ENCODE measurements at regions not wholly inside any gene's neighbourhood (a gene's known extent, or its start where the extent isn't known, plus 50 kb on each side); places are given as distances from the start of the nearest gene placed in this dataset.

DNA sequence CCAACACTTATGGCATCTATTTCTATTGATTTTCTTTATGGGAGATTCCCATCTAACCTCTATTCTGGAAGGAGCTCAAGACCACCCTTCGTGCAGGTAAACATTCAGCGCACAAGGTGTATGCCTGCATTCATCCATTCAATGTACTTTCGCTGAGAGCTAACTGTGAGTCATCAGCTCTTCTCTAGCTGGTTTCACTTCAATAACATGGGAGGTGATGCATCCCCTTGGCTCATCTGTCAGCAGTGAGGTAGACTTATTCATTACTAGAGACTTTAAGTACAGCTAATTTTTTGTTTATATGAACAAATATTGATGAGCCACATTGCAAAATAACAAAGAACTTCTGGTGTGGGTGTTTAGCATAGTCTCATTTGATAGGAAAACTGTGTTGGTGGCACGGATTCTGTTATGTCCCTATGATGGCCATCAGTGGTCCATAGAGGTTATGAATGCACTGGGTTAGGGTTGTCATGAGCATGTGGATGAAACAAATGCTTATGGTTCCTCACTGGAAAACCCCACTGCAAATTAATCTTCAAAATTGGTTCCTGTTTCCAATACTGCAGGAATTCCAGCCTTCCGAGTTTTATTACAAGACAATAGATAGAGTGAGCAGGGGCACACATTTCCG is 1151.0 kb downstream of the BCL11B start:
- TF ChIP-seq EP300 (IDR thresholded peaks at IDR 0.05; ENCODE audit: borderline replicate concordance) (no peak), CEBPB (IDR thresholded peaks at IDR 0.05) (no peak), YY1 (IDR thresholded peaks at IDR 0.05; ENCODE audit: low read depth) (no peak), FOXM1 (IDR thresholded peaks at IDR 0.05; ENCODE audit: borderline replicate concordance, low read depth) (no peak), EGR1 (IDR thresholded peaks at IDR 0.05) (no peak), TCF12 (IDR thresholded peaks at IDR 0.05; ENCODE audit: low read depth) (no peak), NFIC (IDR thresholded peaks at IDR 0.05) (no peak), ZBTB7A (IDR thresholded peaks at IDR 0.05; ENCODE audit: low read depth) (no peak), CREB1 (IDR thresholded peaks at IDR 0.05; ENCODE audit: low read depth) (no peak)
